ENCODE measurements at regions not wholly inside any gene's neighbourhood (a gene's known extent, or its start where the extent isn't known, plus 50 kb on each side); places are given as distances from the start of the nearest gene placed in this dataset.

DNA sequence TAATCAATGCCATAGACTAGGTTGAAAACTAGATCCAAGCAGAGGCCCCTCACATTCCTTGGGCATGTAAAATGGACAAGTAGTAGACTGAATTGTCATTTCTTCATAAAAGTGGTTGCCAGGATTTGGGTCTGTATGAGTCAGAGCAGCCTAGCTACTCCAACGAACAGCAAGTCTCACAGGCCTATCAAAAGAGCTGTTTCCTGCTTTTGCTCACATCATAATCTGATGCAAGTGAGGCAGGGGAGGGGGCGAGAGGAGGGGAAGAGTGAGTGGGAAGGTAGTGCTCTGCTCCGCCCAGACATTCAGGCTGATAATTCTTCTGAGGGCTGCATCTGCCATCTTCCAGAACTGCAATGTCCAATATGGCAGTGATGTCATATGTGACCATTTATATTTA lies 228.9 kb upstream of the PRICKLE2 start:
- Histone ChIP-seq H3K27ac (no peak overlapping the region), H3K27me3 (no peaks in the 10 kb centered on the region), H3K4me1 (no peaks in the 10 kb centered on the region), H3K4me3 (replicated peaks in 1 of 3) (no peak overlapping the region), H3K36me3 (no peaks in the 10 kb centered on the region), H3K9me3 (no peaks in the 10 kb centered on the region)
- TF ChIP-seq CTCF (IDR thresholded peaks at IDR 0.05), result no peak
- TF ChIP-seq POLR2A (IDR thresholded peaks at IDR 0.05), result no peak
- intact Hi-C loops (cut with DNase I), result no loop called here
- WGBS, 2 donors, result 70 to 80% methylated on average over 3 of the region's 3 CpGs
- DNase-seq, result no peak

GRCh38 chr3:64451283-64452012 lies 226.2 kb upstream of the PRICKLE2 start:
- Histone ChIP-seq H3K9me3 (no peaks in the 10 kb centered on the region), H3K4me1 (no peaks in the 10 kb centered on the region), H3K27ac (no peak overlapping the region), H3K4me3 (replicated peaks in 1 of 3) (no peak overlapping the region), H3K27me3 (no peaks in the 10 kb centered on the region), H3K36me3 (no peaks in the 10 kb centered on the region)
- no peak for DNase-seq
- WGBS, 2 donors, result 78 to 88% methylated on average over 6 of the region's 6 CpGs
- TF ChIP-seq POLR2A (IDR thresholded peaks at IDR 0.05) (no peak), CTCF (IDR thresholded peaks at IDR 0.05) (no peak)
- intact Hi-C loops (cut with DNase I), result no loop called here

GRCh38 chr3:64450396-64450956 lies 225.2 kb upstream of the PRICKLE2 start:
- Histone ChIP-seq H3K36me3 (no peaks in the 10 kb centered on the region), H3K27ac (no peak overlapping the region), H3K9me3 (no peaks in the 10 kb centered on the region), H3K4me1 (no peaks in the 10 kb centered on the region), H3K4me3 (replicated peaks in 1 of 3) (no peak overlapping the region), H3K27me3 (no peaks in the 10 kb centered on the region)
- TF ChIP-seq POLR2A (IDR thresholded peaks at IDR 0.05) (no peak), CTCF (IDR thresholded peaks at IDR 0.05) (no peak)
- intact Hi-C loops (cut with DNase I), result no loop called here
- DNase-seq, result no peak
- 87 to 88% methylated on average over 5 of the region's 5 CpGs for WGBS, 2 donors

DNA sequence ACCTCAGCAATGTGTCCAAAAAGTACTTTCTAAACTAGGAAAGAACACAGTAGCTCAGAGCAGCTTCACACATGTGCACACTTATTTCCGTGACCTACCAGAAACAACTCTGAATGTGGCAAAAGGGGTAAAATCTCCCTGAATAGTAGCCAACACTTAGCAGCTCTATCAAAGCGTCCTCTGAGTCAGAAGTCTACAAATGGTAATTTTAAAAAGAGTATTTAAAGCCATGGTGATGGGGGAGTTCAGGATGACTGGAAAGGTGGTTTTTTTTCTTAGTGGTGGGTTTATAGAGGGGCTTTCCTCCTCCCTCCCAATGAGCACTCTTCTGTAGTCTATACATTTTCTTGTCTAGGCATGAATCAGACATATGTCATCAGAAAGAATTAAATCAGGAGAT lies 223.8 kb upstream of the PRICKLE2 start:
- no peak overlapping the region for H3K27ac ChIP-seq
- peaks cover 7 to 8% of the 10 kb centered on the region in 2 donors for H3K4me1 ChIP-seq
- DNase-seq, result no peak
- no peak overlapping the region for H3K4me3 ChIP-seq (replicated peaks in 1 of 3)
- 79 to 95% methylated on average over 2 of the region's 2 CpGs for WGBS, 2 donors
- TF ChIP-seq POLR2A (IDR thresholded peaks at IDR 0.05) (no peak), CTCF (IDR thresholded peaks at IDR 0.05) (no peak)
- no peaks in the 10 kb centered on the region for H3K9me3 ChIP-seq
- no peaks in the 10 kb centered on the region for H3K36me3 ChIP-seq
- intact Hi-C loops (cut with DNase I), result no loop called here
- H3K27me3 ChIP-seq, result no peaks in the 10 kb centered on the region

DNA sequence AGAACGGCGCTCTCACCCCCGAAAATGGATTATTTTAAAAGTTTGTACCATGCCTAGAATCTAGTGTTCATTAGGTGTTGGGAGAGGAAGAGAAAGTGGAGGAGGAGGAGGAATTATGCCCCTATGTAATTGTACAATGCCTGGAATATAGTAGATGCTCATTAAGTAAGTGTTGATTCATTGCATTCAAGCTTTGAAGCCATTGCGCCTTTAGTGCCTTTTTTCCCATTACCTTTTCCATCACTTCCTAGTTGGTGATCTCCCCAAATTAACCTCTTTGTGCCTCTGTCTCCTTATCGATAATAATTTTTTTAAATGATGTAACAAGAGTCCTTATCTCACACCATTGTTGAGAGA lies 220.7 kb upstream of the PRICKLE2 start:
- peaks cover 7 to 8% of the 10 kb centered on the region in 2 donors for H3K4me1 ChIP-seq
- intact Hi-C loops (cut with DNase I), result no loop called here
- TF ChIP-seq POLR2A (IDR thresholded peaks at IDR 0.05) (no peak), CTCF (IDR thresholded peaks at IDR 0.05) (no peak)
- no peaks in the 10 kb centered on the region for H3K36me3 ChIP-seq
- 71 to 79% methylated on average over 5 of the region's 5 CpGs for WGBS, 2 donors
- H3K9me3 ChIP-seq, result no peaks in the 10 kb centered on the region
- DNase-seq, result no peak
- no peak overlapping the region for H3K4me3 ChIP-seq (replicated peaks in 1 of 3)
- no peak overlapping the region for H3K27ac ChIP-seq
- H3K27me3 ChIP-seq, result no peaks in the 10 kb centered on the region
